Neural cell (in vitro differentiated cells): ENCODE measurements at regions not wholly inside any gene's neighbourhood (a gene's known extent, or its start where the extent isn't known, plus 50 kb on each side); places are given as distances from the start of the nearest gene placed in this dataset.

Source experiments
- EP300 ChIP-seq: fragments of 450-650 bp; conservative IDR thresholded peaks from 2 replicates; pipeline ENCODE4 v1.6.1; 2014; ENCODE audit warnings: antibody characterized with exemption, mild to moderate bottlenecking, moderate library complexity; ENCODE audit not compliant: poor library complexity, severe bottlenecking
- EZH2 ChIP-seq: fragments of 200-600, 300-800 bp; shearing (Covaris generic), sonication (generic); IDR thresholded peaks from 2 replicates; pipeline ENCODE4 v1.6.1; 2014; ENCODE audit warnings: antibody characterized with exemption, low read length, borderline replicate concordance, mild to moderate bottlenecking; ENCODE audit not compliant: insufficient read depth, poor library complexity, severe bottlenecking
- POLR2AphosphoS5 ChIP-seq: IDR thresholded peaks from 2 replicates; pipeline ENCODE4 v1.6.1; 2012
- RAD21 ChIP-seq: fragments of 450-650 bp; conservative IDR thresholded peaks from 2 replicates; pipeline ENCODE4 v1.6.1; 2014; ENCODE audit warnings: antibody characterized with exemption, mild to moderate bottlenecking, moderate library complexity
- TAF1 ChIP-seq: IDR thresholded peaks from 2 replicates; pipeline ENCODE4 v1.6.1; 2012; ENCODE audit warnings: low read depth
- TF ChIP-seq, protein P1 (sequence below): fragments of 450-650 bp; IDR thresholded peaks from 2 replicates; pipeline ENCODE4 v1.5.1; 2014; ENCODE audit warnings: antibody characterized with exemption, mild to moderate bottlenecking, moderate library complexity; ENCODE audit not compliant: poor library complexity, severe bottlenecking

DNA sequence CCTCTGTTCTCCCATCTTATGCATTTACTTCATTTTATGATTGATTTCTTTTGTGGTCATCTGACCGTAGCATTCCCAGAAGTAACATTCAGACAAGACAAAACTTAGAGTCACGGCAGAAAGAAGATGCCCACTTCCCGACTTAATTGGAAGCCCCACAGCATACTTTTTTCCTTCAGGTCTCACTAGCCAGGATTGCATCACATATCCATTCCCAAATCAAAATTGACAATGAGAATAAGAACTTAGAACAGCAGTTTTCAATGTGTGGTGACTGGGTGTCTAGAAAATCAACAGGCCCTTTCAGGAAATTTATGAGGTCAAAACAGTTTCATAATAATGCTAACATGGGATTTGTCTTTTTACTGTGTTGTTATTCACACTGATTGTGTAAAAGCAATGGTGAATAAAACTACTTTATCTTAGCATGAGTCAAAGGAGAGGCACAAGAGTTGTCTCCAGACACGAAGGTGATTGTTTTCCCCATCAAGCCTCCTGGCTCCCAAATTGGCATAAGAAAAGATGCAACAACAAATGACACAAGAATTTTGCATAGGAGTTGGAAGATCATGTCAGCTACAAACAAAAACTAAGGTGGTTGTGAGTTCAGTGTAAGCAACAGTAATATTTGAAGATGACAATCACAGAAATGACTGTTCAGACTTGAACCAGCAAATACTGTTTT is 493.9 kb downstream of the HTR7 start:
- TF ChIP-seq, protein P1, sequence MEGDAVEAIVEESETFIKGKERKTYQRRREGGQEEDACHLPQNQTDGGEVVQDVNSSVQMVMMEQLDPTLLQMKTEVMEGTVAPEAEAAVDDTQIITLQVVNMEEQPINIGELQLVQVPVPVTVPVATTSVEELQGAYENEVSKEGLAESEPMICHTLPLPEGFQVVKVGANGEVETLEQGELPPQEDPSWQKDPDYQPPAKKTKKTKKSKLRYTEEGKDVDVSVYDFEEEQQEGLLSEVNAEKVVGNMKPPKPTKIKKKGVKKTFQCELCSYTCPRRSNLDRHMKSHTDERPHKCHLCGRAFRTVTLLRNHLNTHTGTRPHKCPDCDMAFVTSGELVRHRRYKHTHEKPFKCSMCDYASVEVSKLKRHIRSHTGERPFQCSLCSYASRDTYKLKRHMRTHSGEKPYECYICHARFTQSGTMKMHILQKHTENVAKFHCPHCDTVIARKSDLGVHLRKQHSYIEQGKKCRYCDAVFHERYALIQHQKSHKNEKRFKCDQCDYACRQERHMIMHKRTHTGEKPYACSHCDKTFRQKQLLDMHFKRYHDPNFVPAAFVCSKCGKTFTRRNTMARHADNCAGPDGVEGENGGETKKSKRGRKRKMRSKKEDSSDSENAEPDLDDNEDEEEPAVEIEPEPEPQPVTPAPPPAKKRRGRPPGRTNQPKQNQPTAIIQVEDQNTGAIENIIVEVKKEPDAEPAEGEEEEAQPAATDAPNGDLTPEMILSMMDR = no peak
- no peak for TF ChIP-seq EZH2
- no peak for TF ChIP-seq POLR2AphosphoS5
- no peak for TF ChIP-seq RAD21
- TF ChIP-seq TAF1 = no peak
- TF ChIP-seq EP300 = no peak
